ENCODE measurements at regions not wholly inside any gene's neighbourhood (a gene's known extent, or its start where the extent isn't known, plus 50 kb on each side); places are given as distances from the start of the nearest gene placed in this dataset.

DNA sequence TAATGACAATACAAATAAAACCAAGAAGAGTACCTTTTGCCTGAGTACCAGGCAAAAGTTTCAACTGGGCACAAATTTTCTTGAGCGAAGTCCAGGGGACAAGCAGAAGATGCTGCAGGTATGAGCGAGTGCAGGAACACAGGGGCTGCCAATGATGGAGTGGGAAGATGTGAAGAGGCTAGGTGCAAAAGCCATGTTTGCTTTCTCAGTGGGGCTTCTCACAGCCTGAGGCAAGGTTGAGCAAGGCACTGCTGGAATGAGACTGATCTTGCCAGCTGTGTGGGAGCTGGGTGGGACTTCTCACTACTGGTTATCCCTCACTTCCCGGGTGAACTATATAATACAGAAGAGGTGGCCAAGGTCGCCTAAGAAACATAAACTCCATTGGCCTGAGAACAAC, 1200.7 kb downstream of the SLITRK1 start:
- no peak for DNase-seq (ENCODE audit: low read depth in 1 of 2, low spot score in 2 of 2)
- no peaks in the 10 kb centered on the region for H3K9me3 ChIP-seq (replicated peaks)
- no peaks in the 10 kb centered on the region for H3K4me1 ChIP-seq (replicated peaks)
- no peak overlapping the region for H3K27ac ChIP-seq
- H3K4me3 ChIP-seq, result no peak overlapping the region
- no peaks in the 10 kb centered on the region for H3K27me3 ChIP-seq (replicated peaks)
- no peaks in the 10 kb centered on the region for H3K36me3 ChIP-seq

DNA sequence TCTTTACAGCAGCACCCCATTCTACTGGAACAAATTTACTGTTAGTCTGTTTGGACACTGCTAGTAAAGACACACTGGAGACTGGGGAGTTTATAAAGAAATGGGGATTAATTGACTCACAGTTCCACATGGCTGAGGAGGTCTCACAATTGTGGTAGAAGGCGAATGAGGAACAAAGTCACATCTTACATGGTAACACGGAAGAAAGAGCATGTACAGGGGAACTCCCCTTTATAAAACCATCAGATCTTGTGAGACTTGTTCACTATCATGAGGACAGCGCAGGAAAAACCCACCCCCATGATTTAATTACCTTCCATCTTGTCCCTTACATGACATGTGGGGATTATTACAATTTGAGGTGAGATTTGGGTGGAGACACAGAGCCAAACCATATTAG, 1204.2 kb downstream of the SLITRK1 start:
- Histone ChIP-seq H3K9me3 (replicated peaks) (no peaks in the 10 kb centered on the region), H3K4me1 (replicated peaks) (no peaks in the 10 kb centered on the region), H3K36me3 (no peaks in the 10 kb centered on the region), H3K4me3 (no peak overlapping the region), H3K27me3 (replicated peaks) (no peaks in the 10 kb centered on the region), H3K27ac (no peak overlapping the region)
- DNase-seq (ENCODE audit: low read depth in 1 of 2, low spot score in 2 of 2), result no peak

DNA sequence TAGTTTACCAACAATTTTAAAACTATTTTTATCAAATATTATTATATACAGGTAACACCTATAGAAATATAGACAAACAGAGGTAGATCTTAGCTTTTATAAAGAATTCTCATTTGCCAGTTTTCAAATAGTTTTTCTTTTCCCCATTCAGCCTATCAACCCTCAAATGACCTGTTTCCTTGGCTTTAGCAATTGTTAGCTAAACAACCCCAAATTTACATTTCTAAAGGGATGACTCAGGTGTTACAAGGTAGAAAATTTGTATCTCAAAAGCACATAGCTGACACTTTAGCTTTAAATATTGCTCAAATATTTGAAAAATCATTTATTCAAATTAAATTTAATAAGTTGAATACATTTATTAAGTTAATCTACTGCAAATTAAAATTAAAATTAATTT, 1207.2 kb downstream of the SLITRK1 start:
- no peak overlapping the region for H3K4me3 ChIP-seq
- H3K36me3 ChIP-seq, result no peaks in the 10 kb centered on the region
- DNase-seq (ENCODE audit: low read depth in 1 of 2, low spot score in 2 of 2), result no peak
- H3K4me1 ChIP-seq (replicated peaks), result no peaks in the 10 kb centered on the region
- H3K27ac ChIP-seq, result no peak overlapping the region
- H3K27me3 ChIP-seq (replicated peaks), result no peaks in the 10 kb centered on the region
- no peaks in the 10 kb centered on the region for H3K9me3 ChIP-seq (replicated peaks)

DNA sequence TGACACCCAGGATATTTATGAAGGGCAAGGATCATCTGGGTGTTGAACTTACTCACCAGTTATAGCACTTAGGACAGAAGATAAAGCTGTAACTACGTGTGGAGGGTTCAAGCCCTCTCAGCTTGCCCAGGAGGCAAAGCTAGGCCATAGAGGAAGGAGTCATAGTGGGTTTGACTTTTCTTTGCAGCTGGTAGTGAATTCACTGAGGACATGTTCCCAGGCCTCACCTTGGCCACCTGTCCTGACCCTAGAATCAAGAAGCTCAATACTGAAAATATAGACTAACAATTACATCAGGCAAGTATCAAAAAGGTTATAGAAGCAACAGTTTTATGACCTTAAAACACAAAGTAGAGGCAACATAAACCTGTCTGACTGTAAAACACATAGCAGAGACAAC, 1207.7 kb downstream of the SLITRK1 start:
- Histone ChIP-seq H3K27me3 (replicated peaks) (no peaks in the 10 kb centered on the region), H3K4me3 (no peak overlapping the region), H3K4me1 (replicated peaks) (no peaks in the 10 kb centered on the region), H3K9me3 (replicated peaks) (no peaks in the 10 kb centered on the region), H3K27ac (no peak overlapping the region), H3K36me3 (no peaks in the 10 kb centered on the region)
- no peak for DNase-seq (ENCODE audit: low read depth in 1 of 2, low spot score in 2 of 2)

DNA sequence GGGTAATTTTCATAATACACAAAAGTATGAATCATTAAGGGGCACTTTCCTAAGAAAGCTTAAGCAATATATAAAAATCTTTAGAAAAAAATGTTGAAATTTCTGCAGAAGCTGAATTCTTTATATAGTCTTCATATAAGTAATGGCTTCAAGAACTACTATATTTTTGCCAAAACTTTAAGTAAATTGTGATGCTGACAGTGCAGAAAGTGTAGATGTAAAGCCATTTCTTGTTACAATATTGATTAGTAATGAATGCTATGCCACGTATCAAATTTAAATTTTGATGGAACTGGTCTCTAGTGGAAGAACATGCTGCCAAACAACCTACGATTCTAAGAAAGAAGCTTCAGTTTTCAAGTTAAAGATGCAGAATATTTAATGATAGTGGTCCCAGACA, 1210.0 kb downstream of the SLITRK1 start:
- Histone ChIP-seq H3K27me3 (replicated peaks) (no peaks in the 10 kb centered on the region), H3K9me3 (replicated peaks) (no peaks in the 10 kb centered on the region), H3K4me3 (no peak overlapping the region), H3K27ac (no peak overlapping the region), H3K36me3 (no peaks in the 10 kb centered on the region), H3K4me1 (replicated peaks) (no peaks in the 10 kb centered on the region)
- DNase-seq (ENCODE audit: low read depth in 1 of 2, low spot score in 2 of 2), result no peak

DNA sequence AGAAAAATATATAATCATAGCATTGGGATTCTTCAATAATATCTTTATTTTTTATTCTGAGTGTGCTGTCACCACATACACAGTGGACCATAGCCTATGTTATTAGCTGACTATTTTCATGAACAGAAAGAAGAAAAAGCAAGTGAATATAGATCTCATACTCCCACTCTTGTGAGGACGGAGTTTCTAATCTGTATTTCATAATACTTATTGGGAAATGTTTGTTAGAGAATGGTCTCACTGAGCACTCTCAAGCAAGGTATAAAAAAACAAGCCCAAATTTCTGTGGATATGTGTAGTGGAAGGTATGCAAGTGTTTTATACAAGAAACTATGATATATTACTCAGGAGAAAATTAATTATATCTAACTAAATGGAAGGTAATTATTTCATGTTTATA, 1218.1 kb downstream of the SLITRK1 start:
- Histone ChIP-seq H3K36me3 (no peaks in the 10 kb centered on the region), H3K4me3 (no peak overlapping the region), H3K27ac (no peak overlapping the region), H3K9me3 (replicated peaks) (no peaks in the 10 kb centered on the region), H3K4me1 (replicated peaks) (no peaks in the 10 kb centered on the region), H3K27me3 (replicated peaks) (no peaks in the 10 kb centered on the region; the same call in 1 of the 2 replicates)
- DNase-seq (ENCODE audit: low read depth in 1 of 2, low spot score in 2 of 2), result no peak

DNA sequence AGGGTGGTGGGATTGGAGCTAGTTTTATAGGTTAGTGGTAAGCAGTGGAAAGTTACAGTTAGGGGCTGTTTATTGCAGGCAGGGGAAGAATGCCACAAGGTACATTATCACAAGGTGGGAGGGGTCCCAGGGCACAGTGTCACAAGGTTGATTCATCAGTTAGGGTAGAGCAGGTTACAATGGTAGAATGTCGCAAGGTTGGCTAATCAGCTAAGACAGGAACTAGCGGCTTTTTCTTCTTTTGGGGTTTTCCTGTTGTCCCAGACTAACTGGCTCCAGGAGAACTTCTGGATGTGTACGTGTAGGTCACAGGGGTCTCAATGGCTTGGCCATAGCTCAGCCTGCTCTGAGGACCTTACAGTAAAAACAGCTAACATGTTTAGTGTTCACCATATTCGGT, 1221.1 kb downstream of the SLITRK1 start:
- no peaks in the 10 kb centered on the region for H3K9me3 ChIP-seq (replicated peaks)
- H3K4me1 ChIP-seq (replicated peaks), result no peaks in the 10 kb centered on the region
- H3K27ac ChIP-seq, result no peak overlapping the region
- no peaks in the 10 kb centered on the region; the same call in 1 of the 2 replicates for H3K27me3 ChIP-seq (replicated peaks)
- H3K4me3 ChIP-seq, result no peak overlapping the region
- DNase-seq (ENCODE audit: low read depth in 1 of 2, low spot score in 2 of 2), result no peak
- H3K36me3 ChIP-seq, result no peaks in the 10 kb centered on the region

DNA sequence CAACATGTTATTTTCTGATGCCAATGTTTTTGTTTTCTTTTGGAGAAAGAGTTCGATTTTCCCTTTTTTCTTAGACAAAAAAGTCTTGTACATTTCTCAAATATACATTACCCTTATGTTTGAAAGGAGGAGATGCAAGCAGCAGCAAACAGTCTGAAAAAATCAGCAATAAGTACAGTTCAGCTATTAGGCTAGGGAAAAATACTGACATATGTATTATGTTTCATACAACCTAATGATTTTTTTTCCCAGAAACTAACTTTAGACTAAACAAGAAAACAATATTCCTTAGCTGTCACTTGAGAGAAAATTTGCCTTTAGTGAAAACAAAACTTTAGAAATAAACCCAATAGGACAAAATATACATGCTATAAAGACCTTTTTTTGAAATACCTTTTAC, 1223.5 kb downstream of the SLITRK1 start:
- H3K27me3 ChIP-seq (replicated peaks), result no peaks in the 10 kb centered on the region; the same call in 1 of the 2 replicates

DNA sequence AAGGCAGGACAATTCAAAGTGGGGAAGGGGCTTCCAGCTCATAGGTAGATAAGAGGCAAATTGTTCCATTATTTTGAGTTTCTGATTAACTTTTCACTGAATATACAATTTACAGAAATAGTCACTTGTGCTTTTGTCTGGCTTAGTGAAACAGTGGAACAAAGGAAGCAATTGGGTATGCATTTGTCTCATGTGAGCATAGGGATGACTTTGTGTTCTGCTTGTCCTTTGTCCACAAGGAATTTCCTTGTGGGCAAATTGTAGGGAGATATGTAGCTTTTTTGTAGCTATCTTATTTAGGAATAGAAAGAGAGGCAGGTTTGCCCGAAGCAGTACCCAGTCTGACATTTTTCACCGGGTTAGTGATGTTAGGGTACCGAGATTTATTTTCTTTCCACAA, 1224.8 kb downstream of the SLITRK1 start:
- Histone ChIP-seq H3K4me1 (replicated peaks) (no peaks in the 10 kb centered on the region), H3K27ac (no peak overlapping the region), H3K27me3 (replicated peaks) (no peaks in the 10 kb centered on the region; the same call in 1 of the 2 replicates), H3K9me3 (replicated peaks) (no peaks in the 10 kb centered on the region), H3K36me3 (no peaks in the 10 kb centered on the region), H3K4me3 (no peak overlapping the region)
- no peak for DNase-seq (ENCODE audit: low read depth in 1 of 2, low spot score in 2 of 2)

More for the DNA sequence above, 1223.5 kb downstream of the SLITRK1 start:
- DNase-seq (ENCODE audit: low read depth in 1 of 2, low spot score in 2 of 2), result no peak
- Histone ChIP-seq H3K4me3 (no peak overlapping the region), H3K4me1 (replicated peaks) (no peaks in the 10 kb centered on the region), H3K27ac (no peak overlapping the region), H3K9me3 (replicated peaks) (no peaks in the 10 kb centered on the region), H3K36me3 (no peaks in the 10 kb centered on the region)

DNA sequence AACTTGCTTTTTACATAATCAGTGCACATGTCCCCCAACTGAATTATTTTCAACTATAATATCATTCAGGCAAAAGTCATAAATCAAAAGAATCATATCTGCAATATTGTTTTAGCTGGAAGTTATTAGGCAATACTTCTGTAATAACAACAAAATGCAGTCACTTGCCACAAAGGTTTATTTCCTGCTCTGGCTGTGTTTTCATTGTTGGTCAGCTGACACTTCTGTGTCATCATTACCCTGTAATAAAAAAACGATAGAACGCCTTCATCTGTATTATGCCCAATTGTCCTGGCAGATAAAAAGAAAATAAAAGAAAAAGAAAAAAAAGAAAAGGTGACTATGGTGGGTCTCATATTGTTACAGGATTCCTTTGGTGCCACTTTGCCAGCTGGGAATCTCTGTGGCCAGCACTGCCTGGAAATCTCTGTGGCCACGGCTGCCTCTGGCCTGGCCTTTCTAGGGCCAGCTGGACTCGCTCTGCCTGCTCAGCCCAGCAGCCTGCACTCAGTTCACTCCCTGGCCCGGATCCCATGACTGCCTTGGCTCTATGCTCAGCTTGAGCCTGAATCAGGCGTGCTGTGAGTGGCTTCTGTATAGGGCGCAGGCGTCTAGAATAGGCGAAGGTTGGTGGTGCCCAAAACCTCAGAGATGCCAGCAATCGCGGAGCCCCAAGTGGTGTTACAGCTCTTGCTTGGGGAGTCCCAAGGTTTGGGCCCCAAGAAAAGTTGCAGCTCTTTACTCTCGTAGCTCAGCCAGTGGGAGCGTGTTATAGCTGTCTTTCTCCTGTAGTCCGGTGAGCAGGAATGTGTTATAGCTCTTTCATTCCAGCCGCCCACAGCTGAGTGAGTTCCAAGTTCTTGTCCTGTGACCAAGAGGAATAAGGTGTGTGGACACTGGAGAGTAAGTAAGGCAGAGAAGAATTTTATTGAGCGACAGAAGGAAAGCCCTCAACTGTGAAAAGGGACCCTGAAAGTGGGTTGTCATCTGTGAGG, 1227.1 kb downstream of the SLITRK1 start:
- no peak overlapping the region for H3K27ac ChIP-seq
- no peak overlapping the region for H3K4me3 ChIP-seq

DNA sequence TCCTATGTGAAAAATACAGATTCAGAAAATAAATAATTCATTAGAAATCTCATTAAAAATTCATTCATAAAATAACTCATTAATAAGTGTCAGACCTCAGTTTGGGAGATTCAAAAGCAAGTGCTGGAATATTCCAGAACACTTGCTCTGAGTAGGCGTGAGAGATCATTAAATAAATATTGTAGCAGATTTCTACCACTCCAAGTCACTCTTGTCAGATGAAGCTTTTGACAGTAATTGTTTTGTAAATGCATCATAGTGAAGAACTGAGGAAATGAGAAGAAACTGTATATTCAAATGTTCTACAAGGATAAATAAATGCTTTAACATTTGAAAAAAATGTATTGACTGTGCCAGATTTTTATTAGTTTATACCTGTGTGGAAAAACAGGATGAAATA, 1228.1 kb downstream of the SLITRK1 start:
- no peaks in the 10 kb centered on the region for H3K9me3 ChIP-seq (replicated peaks)
- no peaks in the 10 kb centered on the region for H3K27me3 ChIP-seq (replicated peaks)
- H3K4me1 ChIP-seq (replicated peaks), result no peaks in the 10 kb centered on the region
- no peaks in the 10 kb centered on the region for H3K36me3 ChIP-seq
- H3K4me3 ChIP-seq, result no peak overlapping the region
- no peak overlapping the region for H3K27ac ChIP-seq
- DNase-seq (ENCODE audit: low read depth in 1 of 2, low spot score in 2 of 2), result no peak

More for the DNA sequence above, 1227.1 kb downstream of the SLITRK1 start:
- Histone ChIP-seq H3K36me3 (no peaks in the 10 kb centered on the region), H3K27me3 (replicated peaks) (no peaks in the 10 kb centered on the region), H3K9me3 (replicated peaks) (no peaks in the 10 kb centered on the region), H3K4me1 (replicated peaks) (no peaks in the 10 kb centered on the region)
- DNase-seq (ENCODE audit: low read depth in 1 of 2, low spot score in 2 of 2), result no peak

DNA sequence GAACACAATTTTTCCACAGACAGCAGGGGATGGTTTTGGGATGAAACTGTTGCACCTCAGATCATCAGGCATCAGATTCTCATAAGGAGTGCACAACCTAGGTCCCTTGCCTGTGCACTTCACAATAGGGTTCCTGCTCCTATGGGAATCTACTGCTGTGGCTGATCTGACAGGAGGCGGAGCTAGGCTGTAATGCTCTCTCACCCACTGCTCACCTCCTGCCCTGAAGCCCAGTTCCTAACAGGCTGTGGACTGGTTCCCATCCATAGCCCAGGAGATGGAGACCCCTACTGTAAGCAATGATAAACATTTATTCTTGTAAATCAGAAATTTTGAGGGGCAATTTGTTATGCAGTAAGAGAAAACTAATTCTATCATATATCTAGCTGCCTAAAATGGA, 1234.7 kb downstream of the SLITRK1 start:
- DNase-seq (ENCODE audit: low read depth in 1 of 2, low spot score in 2 of 2), result no peak
- no peak overlapping the region for H3K4me3 ChIP-seq
- H3K27me3 ChIP-seq (replicated peaks), result no peaks in the 10 kb centered on the region
- no peaks in the 10 kb centered on the region for H3K9me3 ChIP-seq (replicated peaks)
- H3K27ac ChIP-seq, result no peak overlapping the region
- H3K36me3 ChIP-seq, result no peaks in the 10 kb centered on the region
- no peaks in the 10 kb centered on the region for H3K4me1 ChIP-seq (replicated peaks)

DNA sequence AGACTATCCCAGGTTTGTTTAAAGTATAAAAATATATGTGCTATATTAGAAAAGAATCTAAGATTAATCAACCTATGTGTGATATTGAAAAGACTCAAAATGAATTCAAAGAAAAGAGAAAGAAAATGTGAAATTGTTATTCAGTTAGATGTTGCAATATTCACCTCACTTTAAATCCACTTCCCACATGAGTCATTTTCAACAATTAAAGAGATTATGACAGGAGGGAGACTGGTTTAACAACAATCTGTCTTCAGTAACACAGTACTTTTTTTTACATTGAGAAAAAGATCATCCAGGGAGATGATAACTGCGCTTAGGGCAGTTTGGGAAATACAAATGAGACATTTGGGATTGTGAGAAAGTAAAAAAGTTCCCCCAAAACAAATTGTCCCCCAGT, 1246.2 kb downstream of the SLITRK1 start:
- no peaks in the 10 kb centered on the region for H3K36me3 ChIP-seq
- H3K27ac ChIP-seq, result no peak overlapping the region
- H3K4me3 ChIP-seq, result no peak overlapping the region
- no peaks in the 10 kb centered on the region for H3K9me3 ChIP-seq (replicated peaks)
- DNase-seq (ENCODE audit: low read depth in 1 of 2, low spot score in 2 of 2), result no peak
- no peaks in the 10 kb centered on the region for H3K4me1 ChIP-seq (replicated peaks)
- no peaks in the 10 kb centered on the region for H3K27me3 ChIP-seq (replicated peaks)

DNA sequence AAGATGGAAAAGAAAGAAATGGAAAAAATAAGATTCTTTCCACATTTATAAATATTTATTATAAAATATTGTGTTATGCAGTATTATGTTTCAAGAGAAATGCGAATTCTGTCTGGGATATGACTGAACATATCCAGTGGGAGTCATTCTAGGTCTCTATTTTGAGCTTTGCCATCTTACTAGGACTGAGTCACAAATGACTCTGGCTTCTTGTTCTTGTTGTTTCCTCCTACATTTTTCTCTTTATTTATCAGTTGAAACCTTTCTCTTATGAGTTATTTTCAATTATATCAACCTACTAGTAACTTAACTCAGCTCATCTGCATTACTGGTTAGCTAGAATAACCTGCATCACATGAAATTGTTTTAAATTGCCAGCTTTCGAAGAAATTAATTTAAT, 1247.3 kb downstream of the SLITRK1 start:
- no peak for DNase-seq (ENCODE audit: low read depth in 1 of 2, low spot score in 2 of 2)
- Histone ChIP-seq H3K27me3 (replicated peaks) (no peaks in the 10 kb centered on the region), H3K36me3 (no peaks in the 10 kb centered on the region), H3K4me3 (no peak overlapping the region), H3K27ac (no peak overlapping the region), H3K4me1 (replicated peaks) (no peaks in the 10 kb centered on the region), H3K9me3 (replicated peaks) (no peaks in the 10 kb centered on the region)
